ENCODE measurements at regions not wholly inside any gene's neighbourhood (a gene's known extent, or its start where the extent isn't known, plus 50 kb on each side); places are given as distances from the start of the nearest gene placed in this dataset.

- ATAC-seq (no peak), FAIRE-seq (no peak), DNase-seq (ENCODE audit: low read depth, low spot score) (no peak)
- H4K20me1 ChIP-seq (ENCODE audit: control insufficient read depth, insufficient read depth), result no peaks in the 10 kb centered on the region
- H3K27ac ChIP-seq (ENCODE audit: control insufficient read depth, insufficient read depth), result no peak overlapping the region
- ChIA-PET POLR2A (no interaction called here), SMC1A (ENCODE audit: uncharacterized antibody, unreplicated experiment) (no interaction called here), RAD21 (ENCODE audit: unreplicated experiment) (no interaction called here), CTCF (no interaction called here)
- H3K36me3 ChIP-seq (ENCODE audit: control insufficient read depth in 2 of 2, insufficient read depth in 2 of 2, low read length in 1 of 2), result no peaks in the 10 kb centered on the region
- no peaks in the 10 kb centered on the region for H3K79me2 ChIP-seq (ENCODE audit: control insufficient read depth, insufficient read depth, low read length)
- no peak for TF ChIP-seq RAD51 (IDR thresholded peaks at IDR 0.05)
- intact Hi-C loops (cut with micrococcal nuclease; ENCODE audit: unreplicated experiment) (no loop called here), in situ Hi-C loops (cut with MboI) (no loop called here)
- no peaks in the 10 kb centered on the region for H3K27me3 ChIP-seq (replicated peaks in 1 of 2; ENCODE audit: control insufficient read depth in 2 of 2, insufficient read depth in 2 of 2, low read length in 1 of 2)
- no peak overlapping the region for H3K4me3 ChIP-seq
- 4% methylated on average over 3 of the region's 3 CpGs for WGBS (ENCODE audit: insufficient coverage, insufficient replicate concordance, low lambda C conversion rate, missing lambda C conversion rate)
- no peaks in the 10 kb centered on the region for H3K4me1 ChIP-seq (ENCODE audit: control insufficient read depth, insufficient read depth, low read length)
- no peak overlapping the region for H3K4me2 ChIP-seq (ENCODE audit: control insufficient read depth, insufficient read depth)
- no peak overlapping the region for H2AFZ ChIP-seq (ENCODE audit: control insufficient read depth, low read depth, low read length)
- no TSS peak for BruUV-seq (replicated peaks)
- no peak overlapping the region for H3K9ac ChIP-seq (ENCODE audit: control insufficient read depth, insufficient read depth, low read length)
- no peaks in the 10 kb centered on the region for H3K9me3 ChIP-seq (replicated peaks; ENCODE audit: control insufficient read depth, insufficient read depth, low read length)
These were observed 242.2 kb upstream of the AZI2 start for GRCh38 chr3:28590860-28591259.

- FAIRE-seq (no peak), ATAC-seq (no peak), DNase-seq (ENCODE audit: low read depth, low spot score) (no peak)
- ChIA-PET CTCF (no interaction called here), RAD21 (ENCODE audit: unreplicated experiment) (no interaction called here), POLR2A (no interaction called here), SMC1A (ENCODE audit: uncharacterized antibody, unreplicated experiment) (no interaction called here)
- no peaks in the 10 kb centered on the region for H3K4me1 ChIP-seq (ENCODE audit: control insufficient read depth, insufficient read depth, low read length)
- intact Hi-C loops (cut with micrococcal nuclease; ENCODE audit: unreplicated experiment) (no loop called here), in situ Hi-C loops (cut with MboI) (no loop called here)
- H4K20me1 ChIP-seq (ENCODE audit: control insufficient read depth, insufficient read depth), result no peaks in the 10 kb centered on the region
- no peak for TF ChIP-seq DPF2 (IDR thresholded peaks at IDR 0.05)
- TF ChIP-seq EED (IDR thresholded peaks at IDR 0.05; ENCODE audit: low read depth), result no peak
- TF ChIP-seq PAX5 (IDR thresholded peaks at IDR 0.05; ENCODE audit: borderline replicate concordance, low read depth, low read length), result no peak
- TF ChIP-seq JUNB (IDR thresholded peaks at IDR 0.05), result no peak
- TF ChIP-seq HDAC6 (IDR thresholded peaks at IDR 0.05; ENCODE audit: unreplicated experiment), result no peak
- no peak overlapping the region for H3K27ac ChIP-seq (ENCODE audit: control insufficient read depth, insufficient read depth)
- no peaks in the 10 kb centered on the region for H3K79me2 ChIP-seq (ENCODE audit: control insufficient read depth, insufficient read depth, low read length)
- no peaks in the 10 kb centered on the region for H3K9me3 ChIP-seq (replicated peaks; ENCODE audit: control insufficient read depth, insufficient read depth, low read length)
- H3K27me3 ChIP-seq (replicated peaks in 1 of 2; ENCODE audit: control insufficient read depth in 2 of 2, insufficient read depth in 2 of 2, low read length in 1 of 2), result no peaks in the 10 kb centered on the region
- H3K4me2 ChIP-seq (ENCODE audit: control insufficient read depth, insufficient read depth), result no peak overlapping the region
- no TSS peak for BruUV-seq (replicated peaks)
- H2AFZ ChIP-seq (ENCODE audit: control insufficient read depth, low read depth, low read length), result no peak overlapping the region
- H3K36me3 ChIP-seq (ENCODE audit: control insufficient read depth in 2 of 2, insufficient read depth in 2 of 2, low read length in 1 of 2), result no peaks in the 10 kb centered on the region
- 13% methylated on average over 4 of the region's 4 CpGs for WGBS (ENCODE audit: insufficient coverage, insufficient replicate concordance, low lambda C conversion rate, missing lambda C conversion rate)
- no peak overlapping the region for H3K4me3 ChIP-seq
- H3K9ac ChIP-seq (ENCODE audit: control insufficient read depth, insufficient read depth, low read length), result no peak overlapping the region
These were observed 246.7 kb upstream of the AZI2 start for GRCh38 chr3:28595372-28595771.

All from GM12878 (cell line).